ENCODE measurements at regions not wholly inside any gene's neighbourhood (a gene's known extent, or its start where the extent isn't known, plus 50 kb on each side); places are given as distances from the start of the nearest gene placed in this dataset.

- TF ChIP-seq ATF4 (CRISPR knock-in tag; IDR thresholded peaks at IDR 0.05) (peak in 1 of 2 experiments; percentile 84; a peak in 2 of 4 replicates), PATZ1 (CRISPR knock-in tag; IDR thresholded peaks at IDR 0.05) (peak; percentile 75; the same call in 1 of the 2 replicates), TARDBP (CRISPR knock-in tag; IDR thresholded peaks at IDR 0.05) (peak; percentile 97)
Measured at GRCh38 chr2:215749092-215749957, 264.0 kb downstream of the MREG start.

Data from HepG2 (cell line).